H9 (cell line): ENCODE measurements at regions not wholly inside any gene's neighbourhood (a gene's known extent, or its start where the extent isn't known, plus 50 kb on each side); places are given as distances from the start of the nearest gene placed in this dataset.

Experiments used
- DNase-seq: peaks from one replicate; pipeline ENCODE4 v3.0.0-alpha.2; 2017
- H2AFZ ChIP-seq: one replicate; pipeline ENCODE4 v1.6.1; 2013; ENCODE audit warnings: mild to moderate bottlenecking, low read length, control low read depth, moderate library complexity
- H2AK5ac ChIP-seq: 2 replicates; pipeline ENCODE4 v1.6.1; 2013; ENCODE audit warnings: low read length, control low read depth, mixed read lengths; ENCODE audit not compliant: insufficient read length
- H2BK120ac ChIP-seq: one replicate; pipeline ENCODE4 v1.6.1; 2013; ENCODE audit warnings: low read depth, mild to moderate bottlenecking, low read length, control low read depth, inconsistent platforms; ENCODE audit not compliant: poor library complexity, severe bottlenecking
- H2BK12ac ChIP-seq: 2 replicates; pipeline ENCODE4 v1.6.1; 2013; ENCODE audit warnings: low read length, control low read depth, mixed read lengths, low read depth; ENCODE audit not compliant: insufficient read length
- H2BK15ac ChIP-seq: 2 replicates; pipeline ENCODE4 v1.6.1; 2013; ENCODE audit warnings: low read depth, low read length, control low read depth
- H2BK20ac ChIP-seq: one replicate; pipeline ENCODE4 v1.6.1; 2013; ENCODE audit warnings: low read depth, mild to moderate bottlenecking, low read length, control low read depth, inconsistent platforms; ENCODE audit not compliant: poor library complexity, severe bottlenecking
- H2BK5ac ChIP-seq: 2 replicates; pipeline ENCODE4 v1.6.1; 2013; ENCODE audit warnings: low read length, control low read depth, mixed read lengths; ENCODE audit not compliant: insufficient read length
- H3K14ac ChIP-seq: 2 replicates; pipeline ENCODE4 v1.6.1; 2013; ENCODE audit warnings: low read length, control low read depth; ENCODE audit not compliant: insufficient read depth
- H3K18ac ChIP-seq: 2 replicates; pipeline ENCODE4 v1.6.1; 2013; ENCODE audit warnings: low read depth, mild to moderate bottlenecking, mixed read lengths, low read length, control low read depth; ENCODE audit not compliant: insufficient read length
- H3K23ac ChIP-seq: 2 replicates; pipeline ENCODE4 v1.6.1; 2013; ENCODE audit warnings: low read length, control low read depth, mixed read lengths, low read depth; ENCODE audit not compliant: insufficient read length
- H3K23me2 ChIP-seq: 2 replicates; pipeline ENCODE4 v1.6.1; 2013; ENCODE audit warnings: low read depth, mild to moderate bottlenecking, mixed read lengths, low read length, control low read depth; ENCODE audit not compliant: insufficient read length, poor library complexity, severe bottlenecking
- H3K27ac ChIP-seq: 2 replicates; pipeline ENCODE4 v1.5.1; 2013; ENCODE audit warnings: low read length, control low read depth, mixed read lengths, low read depth; ENCODE audit not compliant: insufficient read length
- H3K27me3 ChIP-seq: 2 replicates; pipeline ENCODE4 v1.6.1; 2013; ENCODE audit warnings: low read length, control low read depth, inconsistent platforms; ENCODE audit not compliant: insufficient read depth
- H3K4ac ChIP-seq: 2 replicates; pipeline ENCODE4 v1.6.1; 2013; ENCODE audit warnings: low read depth, mild to moderate bottlenecking, control low read depth, inconsistent platforms, low read length, moderate library complexity
- H3K4me1 ChIP-seq: 2 replicates; pipeline ENCODE4 v1.6.1; 2013; ENCODE audit warnings: low read length, control low read depth, inconsistent platforms; ENCODE audit not compliant: insufficient read depth
- H3K4me2 ChIP-seq: 2 replicates; pipeline ENCODE4 v1.6.1; 2013; ENCODE audit warnings: low read length, control low read depth, mixed read lengths; ENCODE audit not compliant: insufficient read length, insufficient read depth
- H3K56ac ChIP-seq: 2 replicates; pipeline ENCODE4 v1.6.1; 2013; ENCODE audit warnings: low read depth, mild to moderate bottlenecking, mixed read lengths, low read length, control low read depth; ENCODE audit not compliant: insufficient read length
- H3K79me1 ChIP-seq: 2 replicates; pipeline ENCODE4 v1.6.1; 2013; ENCODE audit warnings: low read depth, mild to moderate bottlenecking, moderate library complexity, low read length, control low read depth, inconsistent platforms; ENCODE audit not compliant: insufficient read depth, poor library complexity, severe bottlenecking
- H3K79me2 ChIP-seq: 2 replicates; pipeline ENCODE4 v1.6.1; 2013; ENCODE audit warnings: low read length, control low read depth, inconsistent platforms; ENCODE audit not compliant: insufficient read depth
- H3K9ac ChIP-seq: 2 replicates; pipeline ENCODE4 v1.6.1; 2013; ENCODE audit warnings: low read length, control low read depth, mixed read lengths; ENCODE audit not compliant: insufficient read length; ENCODE audit errors: extremely low read depth
- H3K9me3 ChIP-seq: one replicate; pipeline ENCODE4 v1.6.1; 2013; ENCODE audit warnings: low read depth, low read length, inconsistent platforms; ENCODE audit not compliant: control insufficient read depth
- H3T11ph ChIP-seq: one replicate; pipeline ENCODE4 v1.6.1; 2013; ENCODE audit warnings: mild to moderate bottlenecking, low read length, control low read depth, inconsistent platforms
- H4K20me1 ChIP-seq: one replicate; pipeline ENCODE4 v1.6.1; 2013; ENCODE audit not compliant: control insufficient read depth, insufficient read length, insufficient read depth
- H4K5ac ChIP-seq: 2 replicates; pipeline ENCODE4 v1.6.1; 2013; ENCODE audit warnings: low read depth, mild to moderate bottlenecking, mixed read lengths, low read length, control low read depth; ENCODE audit not compliant: insufficient read length
- H4K8ac ChIP-seq: replicated peaks from 2 replicates; pipeline ENCODE4 v1.6.1; 2013; ENCODE audit warnings: low read length, control low read depth, mixed read lengths, low read depth; ENCODE audit not compliant: insufficient read length
- H4K91ac ChIP-seq: 2 replicates; pipeline ENCODE4 v1.6.1; 2013; ENCODE audit warnings: low read depth, mild to moderate bottlenecking, moderate library complexity, mixed read lengths, low read length, control low read depth; ENCODE audit not compliant: insufficient read length
- H3K27ac Mint-ChIP-seq, 3 experiments: 2 replicates in 2 of 3; 3 replicates in 1 of 3; pipeline ENCODE4 v1.8.0; 2020 to 2021; ENCODE audit warnings: mixed read lengths in 3 of 3, mild to moderate bottlenecking in 1 of 3, moderate library complexity in 1 of 3
- H3K27me3 Mint-ChIP-seq: 2 replicates; pipeline ENCODE4 v1.8.0; 2021; ENCODE audit warnings: low read depth, mild to moderate bottlenecking, moderate library complexity, mixed read lengths
- H3K36me3 Mint-ChIP-seq, 3 experiments: 2 replicates in 2 of 3; 3 replicates in 1 of 3; pipeline ENCODE4 v1.8.0; 2020 to 2021; ENCODE audit warnings: low read depth in 3 of 3, mixed read lengths in 3 of 3; ENCODE audit not compliant: insufficient read depth in 1 of 3
- H3K4me1 Mint-ChIP-seq, 2 experiments: 2 replicates each; pipeline ENCODE4 v1.8.0; 2020; ENCODE audit warnings: mixed read lengths in 2 of 2
- H3K4me3 Mint-ChIP-seq, 2 experiments: 2 replicates in 1 of 2; 3 replicates in 1 of 2; pipeline ENCODE4 v1.8.0; 2020 to 2021; ENCODE audit warnings: mild to moderate bottlenecking in 2 of 2, mixed read lengths in 2 of 2, moderate library complexity in 1 of 2
- H3K9me3 Mint-ChIP-seq, 2 experiments: 2 replicates in 1 of 2; 3 replicates in 1 of 2; pipeline ENCODE4 v1.8.0; 2020; ENCODE audit warnings: mild to moderate bottlenecking in 2 of 2, mixed read lengths in 2 of 2, moderate library complexity in 1 of 2
- WGBS: extraction: QIAGEN DNeasy Blood & Tissue Kit; methylation state at CpG from one replicate; pipeline ENCODE4 v1.1.7; 2013; ENCODE audit warnings: missing lambda C conversion rate, low lambda C conversion rate, mixed read lengths; ENCODE audit not compliant: insufficient read length; ENCODE audit errors: extremely low coverage; 5-methylcytosine and 5-hydroxymethylcytosine counted together
- TF ChIP-seq, protein P1 (sequence below): fragments of 200-600 bp; sonication (generic); conservative IDR thresholded peaks from 3 replicates; pipeline ENCODE4 v1.8.0; 2021; ENCODE audit warnings: antibody characterized with exemption, mild to moderate bottlenecking

DNA sequence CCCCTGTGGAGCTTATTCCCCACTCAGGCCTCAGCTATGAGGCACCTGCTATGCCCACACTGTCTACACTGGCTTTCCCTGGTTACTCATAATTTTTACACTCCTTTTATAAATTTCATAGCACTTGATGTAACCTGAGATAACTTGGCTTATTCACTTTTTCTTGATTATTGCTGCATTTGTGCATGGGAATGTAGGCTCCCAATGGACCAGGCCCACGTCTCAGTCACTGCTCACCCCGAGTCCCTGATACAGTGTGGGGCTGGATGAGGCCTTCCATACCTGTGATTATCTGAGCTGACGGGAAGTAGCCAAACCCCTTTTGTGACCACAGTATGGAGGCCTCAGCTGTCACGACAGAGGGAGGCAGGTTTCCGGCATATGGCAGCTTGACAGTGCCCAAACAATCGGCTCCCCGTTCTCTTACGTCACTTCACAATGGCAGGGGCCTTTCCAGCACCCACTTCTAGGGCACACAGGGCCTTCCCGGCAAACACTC, 645.3 kb downstream of the ACTR3B start:
- H3K9me3 Mint-ChIP-seq, result peaks cover 95 to 98% of the 10 kb centered on the region in 2 experiments
- Histone ChIP-seq H4K5ac (no peak overlapping the region), H3K27ac (no peak overlapping the region), H4K20me1 (no peaks in the 10 kb centered on the region), H3K4me1 (no peaks in the 10 kb centered on the region), H2BK5ac (no peak overlapping the region), H2BK15ac (no peak overlapping the region), H3K4me2 (no peak overlapping the region), H3K9ac (no peak overlapping the region), H3K23me2 (no peaks in the 10 kb centered on the region), H3K14ac (no peak overlapping the region), H3T11ph (no peak overlapping the region), H2BK120ac (no peak overlapping the region), H3K23ac (no peak overlapping the region), H4K91ac (no peak overlapping the region), H3K79me1 (no peaks in the 10 kb centered on the region), H4K8ac (no peak overlapping the region), H2AK5ac (no peak overlapping the region), H3K18ac (no peak overlapping the region), H3K9me3 (peaks cover 9% of the 10 kb centered on the region), H3K56ac (no peak overlapping the region), H2BK20ac (no peak overlapping the region), H2BK12ac (no peak overlapping the region), H2AFZ (no peak overlapping the region), H3K27me3 (no peaks in the 10 kb centered on the region), H3K79me2 (no peaks in the 10 kb centered on the region), H3K4ac (no peak overlapping the region)
- TF ChIP-seq, protein P1, sequence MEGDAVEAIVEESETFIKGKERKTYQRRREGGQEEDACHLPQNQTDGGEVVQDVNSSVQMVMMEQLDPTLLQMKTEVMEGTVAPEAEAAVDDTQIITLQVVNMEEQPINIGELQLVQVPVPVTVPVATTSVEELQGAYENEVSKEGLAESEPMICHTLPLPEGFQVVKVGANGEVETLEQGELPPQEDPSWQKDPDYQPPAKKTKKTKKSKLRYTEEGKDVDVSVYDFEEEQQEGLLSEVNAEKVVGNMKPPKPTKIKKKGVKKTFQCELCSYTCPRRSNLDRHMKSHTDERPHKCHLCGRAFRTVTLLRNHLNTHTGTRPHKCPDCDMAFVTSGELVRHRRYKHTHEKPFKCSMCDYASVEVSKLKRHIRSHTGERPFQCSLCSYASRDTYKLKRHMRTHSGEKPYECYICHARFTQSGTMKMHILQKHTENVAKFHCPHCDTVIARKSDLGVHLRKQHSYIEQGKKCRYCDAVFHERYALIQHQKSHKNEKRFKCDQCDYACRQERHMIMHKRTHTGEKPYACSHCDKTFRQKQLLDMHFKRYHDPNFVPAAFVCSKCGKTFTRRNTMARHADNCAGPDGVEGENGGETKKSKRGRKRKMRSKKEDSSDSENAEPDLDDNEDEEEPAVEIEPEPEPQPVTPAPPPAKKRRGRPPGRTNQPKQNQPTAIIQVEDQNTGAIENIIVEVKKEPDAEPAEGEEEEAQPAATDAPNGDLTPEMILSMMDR, result no peak
- no CpG with 5 or more reads among the region's 9 CpGs for WGBS
- H3K4me3 Mint-ChIP-seq, result no peak overlapping the region
- no peak for DNase-seq
- H3K27me3 Mint-ChIP-seq, result peaks cover 4% of the 10 kb centered on the region
- H3K36me3 Mint-ChIP-seq, result peaks cover 14 to 43% (median 22%) of the 10 kb centered on the region in 3 experiments
- no peak overlapping the region for H3K27ac Mint-ChIP-seq
- H3K4me1 Mint-ChIP-seq, result no peaks in the 10 kb centered on the region
